VCaP (cell line): ENCODE measurements at regions not wholly inside any gene's neighbourhood (a gene's known extent, or its start where the extent isn't known, plus 50 kb on each side); places are given as distances from the start of the nearest gene placed in this dataset.
"Not testable (repeated sequence)": the region's sequence is repeated elsewhere in the genome, so short reads cannot be mapped to it uniquely, and the experiment has no call there.

Source experiments
- H3K27ac ChIP-seq: fragments of 450-650 bp; 2 replicates; pipeline ENCODE4 v1.5.1; 2017
- TF ChIP-seq, protein P1 (sequence below): fragments of 450-650 bp; conservative IDR thresholded peaks from 2 replicates; pipeline ENCODE4 v1.5.1; 2017; ENCODE audit warnings: mild to moderate bottlenecking, moderate library complexity

DNA sequence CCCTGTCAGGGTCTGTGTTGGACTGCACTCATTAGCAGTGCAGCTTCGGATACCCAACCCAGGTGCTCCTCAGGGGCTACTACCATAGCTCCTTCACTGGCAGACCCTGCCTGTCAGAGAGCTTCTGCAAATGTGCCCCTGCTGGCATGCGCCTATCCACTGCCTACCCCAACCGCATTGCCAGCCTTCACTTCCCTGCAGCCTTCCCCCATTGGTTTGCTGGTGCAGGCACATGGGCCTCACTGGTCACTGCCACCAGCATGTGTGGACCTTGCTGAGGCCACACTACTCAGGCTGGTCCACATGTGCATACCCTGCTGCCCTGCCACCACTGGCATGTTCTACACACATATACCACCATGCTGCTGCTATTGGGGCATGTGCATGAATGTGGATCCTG lies 72.5 kb upstream of the MAGEH1 start:
- TF ChIP-seq, protein P1, sequence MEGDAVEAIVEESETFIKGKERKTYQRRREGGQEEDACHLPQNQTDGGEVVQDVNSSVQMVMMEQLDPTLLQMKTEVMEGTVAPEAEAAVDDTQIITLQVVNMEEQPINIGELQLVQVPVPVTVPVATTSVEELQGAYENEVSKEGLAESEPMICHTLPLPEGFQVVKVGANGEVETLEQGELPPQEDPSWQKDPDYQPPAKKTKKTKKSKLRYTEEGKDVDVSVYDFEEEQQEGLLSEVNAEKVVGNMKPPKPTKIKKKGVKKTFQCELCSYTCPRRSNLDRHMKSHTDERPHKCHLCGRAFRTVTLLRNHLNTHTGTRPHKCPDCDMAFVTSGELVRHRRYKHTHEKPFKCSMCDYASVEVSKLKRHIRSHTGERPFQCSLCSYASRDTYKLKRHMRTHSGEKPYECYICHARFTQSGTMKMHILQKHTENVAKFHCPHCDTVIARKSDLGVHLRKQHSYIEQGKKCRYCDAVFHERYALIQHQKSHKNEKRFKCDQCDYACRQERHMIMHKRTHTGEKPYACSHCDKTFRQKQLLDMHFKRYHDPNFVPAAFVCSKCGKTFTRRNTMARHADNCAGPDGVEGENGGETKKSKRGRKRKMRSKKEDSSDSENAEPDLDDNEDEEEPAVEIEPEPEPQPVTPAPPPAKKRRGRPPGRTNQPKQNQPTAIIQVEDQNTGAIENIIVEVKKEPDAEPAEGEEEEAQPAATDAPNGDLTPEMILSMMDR = no peak
- no peak overlapping the region for H3K27ac ChIP-seq

DNA sequence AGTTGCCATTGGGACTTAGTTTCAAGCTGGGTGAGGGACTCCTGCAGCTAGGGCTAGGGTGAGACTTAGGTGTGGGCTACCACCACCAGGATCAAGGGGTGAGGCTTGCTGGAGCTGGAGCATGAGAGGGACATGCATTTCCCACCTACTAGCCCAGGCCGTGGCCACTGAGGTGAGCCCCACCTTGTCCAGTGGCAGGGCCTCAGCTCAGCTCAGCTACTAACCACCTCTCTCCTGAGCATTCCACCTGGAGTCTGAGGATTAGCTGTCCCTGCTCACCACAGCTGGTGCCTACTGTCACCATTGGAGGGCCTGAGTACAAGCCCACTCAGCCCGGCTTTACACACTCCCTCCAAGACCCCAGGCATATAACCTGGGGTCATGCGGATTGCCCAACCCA lies 62.6 kb upstream of the MAGEH1 start:
- H3K27ac ChIP-seq = no peak overlapping the region
- TF ChIP-seq, protein P1 = no peak

DNA sequence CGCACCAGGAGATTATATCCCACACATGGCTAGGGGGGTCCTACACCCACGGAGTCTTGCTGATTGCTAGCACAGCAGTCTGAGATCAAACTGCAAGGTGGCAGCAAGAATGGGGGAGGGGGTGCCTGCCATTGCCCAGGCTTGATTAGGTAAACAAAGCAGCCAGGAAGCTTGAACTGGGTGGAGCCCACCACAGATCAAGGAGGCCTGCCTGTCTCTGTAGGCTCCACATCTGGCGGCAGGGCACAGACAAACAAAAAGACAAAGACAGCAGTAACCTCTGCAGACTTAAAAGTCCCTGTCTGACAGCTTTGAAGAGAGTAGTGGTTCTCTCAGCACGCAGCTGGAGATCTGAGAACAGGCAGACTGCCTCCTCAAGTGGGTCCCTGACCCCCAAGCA lies 55.1 kb upstream of the MAGEH1 start:
- not testable (repeated sequence) for H3K27ac ChIP-seq
